ENCODE measurements at regions not wholly inside any gene's neighbourhood (a gene's known extent, or its start where the extent isn't known, plus 50 kb on each side); places are given as distances from the start of the nearest gene placed in this dataset.

DNA sequence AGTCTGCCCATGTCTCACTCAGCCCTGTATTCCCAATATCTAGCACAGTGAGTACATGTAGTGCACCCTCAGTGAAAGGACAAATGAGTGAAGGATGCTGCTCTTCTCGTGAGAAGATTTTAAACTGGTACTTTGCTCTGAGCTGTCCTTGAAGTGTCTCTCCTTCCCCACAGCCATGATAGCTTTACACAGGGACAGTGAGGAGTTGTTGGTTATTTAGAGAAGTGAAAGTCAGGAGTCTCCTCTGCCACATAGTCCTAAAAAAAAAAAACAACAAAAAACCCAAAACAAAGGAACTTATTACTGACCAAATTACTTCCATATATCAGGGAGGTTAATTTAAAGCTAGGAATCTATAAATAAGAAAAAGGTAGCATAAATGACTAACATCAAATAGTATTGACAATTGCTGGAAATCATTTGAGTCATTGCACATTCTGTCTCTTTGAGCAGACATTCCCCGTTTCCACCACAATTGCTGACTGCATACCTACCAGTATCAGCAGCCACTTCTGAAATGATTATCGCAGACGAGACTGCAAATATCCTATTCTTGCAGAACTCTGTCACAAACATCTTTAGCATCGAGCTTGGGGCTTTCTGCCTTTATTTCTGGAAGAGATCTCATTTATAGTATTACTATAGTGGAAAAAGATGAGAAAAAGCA lies 202.1 kb downstream of the PTEN start (continued):
- peak; percentile 39; the same call in 1 of the 2 replicates for TF ChIP-seq ZNF384 (IDR thresholded peaks at IDR 0.05; ENCODE audit: borderline replicate concordance, low read depth, low read length)
- 0 out of 2 replicates have a peak, but pooled peaks have one; percentile 41 for TF ChIP-seq RCOR1 (conservative IDR thresholded peaks at IDR 0.05; ENCODE audit: low read depth, low read length)
- no peak for TF ChIP-seq STAT1 (conservative IDR thresholded peaks at IDR 0.05)
- peak in 1 of 2 experiments; percentile 72; a peak in 1 of 4 replicates for TF ChIP-seq SRF (IDR thresholded peaks at IDR 0.05; ENCODE audit: low read depth in 2 of 2, low read length in 2 of 2)
- peak; percentile 70 for TF ChIP-seq JUND (IDR thresholded peaks at IDR 0.05; ENCODE audit: low read depth, low read length)
- TF ChIP-seq, protein P1, sequence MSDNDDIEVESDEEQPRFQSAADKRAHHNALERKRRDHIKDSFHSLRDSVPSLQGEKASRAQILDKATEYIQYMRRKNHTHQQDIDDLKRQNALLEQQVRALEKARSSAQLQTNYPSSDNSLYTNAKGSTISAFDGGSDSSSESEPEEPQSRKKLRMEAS (IDR thresholded peaks at IDR 0.05; ENCODE audit: low read depth, low read length) = no peak
- peak; percentile 49; the same call in 1 of the 2 replicates for TF ChIP-seq DPF2 (IDR thresholded peaks at IDR 0.05)
- TF ChIP-seq SP1 (IDR thresholded peaks at IDR 0.05; ENCODE audit: low read depth, low read length) = peak; percentile 66
- TF ChIP-seq, protein P2, sequence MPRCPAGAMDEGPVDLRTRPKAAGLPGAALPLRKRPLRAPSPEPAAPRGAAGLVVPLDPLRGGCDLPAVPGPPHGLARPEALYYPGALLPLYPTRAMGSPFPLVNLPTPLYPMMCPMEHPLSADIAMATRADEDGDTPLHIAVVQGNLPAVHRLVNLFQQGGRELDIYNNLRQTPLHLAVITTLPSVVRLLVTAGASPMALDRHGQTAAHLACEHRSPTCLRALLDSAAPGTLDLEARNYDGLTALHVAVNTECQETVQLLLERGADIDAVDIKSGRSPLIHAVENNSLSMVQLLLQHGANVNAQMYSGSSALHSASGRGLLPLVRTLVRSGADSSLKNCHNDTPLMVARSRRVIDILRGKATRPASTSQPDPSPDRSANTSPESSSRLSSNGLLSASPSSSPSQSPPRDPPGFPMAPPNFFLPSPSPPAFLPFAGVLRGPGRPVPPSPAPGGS (IDR thresholded peaks at IDR 0.05; ENCODE audit: borderline replicate concordance, insufficient read depth, low read depth, low read length, poor library complexity, severe bottlenecking) = peak; percentile 97
- peak; percentile 96 for TF ChIP-seq MEF2A (IDR thresholded peaks at IDR 0.05; ENCODE audit: insufficient read depth, low read depth, low read length)
- TF ChIP-seq IKZF1 (conservative IDR thresholded peaks at IDR 0.05) = peak; percentile 35
- TF ChIP-seq NFIC (IDR thresholded peaks at IDR 0.05; ENCODE audit: low read depth, low read length) = peak; percentile 99

All from GM12878 (cell line).